ENCODE measurements at regions not wholly inside any gene's neighbourhood (a gene's known extent, or its start where the extent isn't known, plus 50 kb on each side); places are given as distances from the start of the nearest gene placed in this dataset.
A peak's percentile ranks its signal among the peaks of the same experiment; 100 is the strongest.

DNA sequence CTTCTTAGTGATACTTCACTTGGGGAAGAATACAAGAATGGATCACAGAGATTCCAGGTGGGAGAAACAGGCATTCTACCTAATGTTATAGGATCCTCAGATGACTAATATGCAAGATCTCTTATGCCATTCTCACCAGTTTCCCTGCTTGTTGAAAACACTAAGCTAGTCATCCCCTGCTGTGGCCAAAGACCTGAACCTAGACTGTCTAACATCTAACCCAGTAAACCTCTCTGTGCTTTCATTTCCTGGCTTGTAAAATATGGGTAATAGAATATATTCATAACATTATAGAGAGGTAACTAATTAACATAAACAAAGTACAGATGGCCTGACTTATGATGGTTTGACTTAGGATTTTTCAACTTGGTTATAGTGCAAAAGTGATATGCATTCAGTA, 776.3 kb downstream of the TUSC7 start:
- no peak overlapping the region for H4K8ac ChIP-seq (ENCODE audit: low read depth, low read length)
- no peak overlapping the region for H2AFZ ChIP-seq (ENCODE audit: low read length)
- no peak overlapping the region for H3K9ac ChIP-seq (ENCODE audit: low read depth, low read length, poor library complexity)
- no peak for DNase-seq (ENCODE audit: low spot score)
- no peak overlapping the region for H2BK5ac ChIP-seq (ENCODE audit: low read length)
- no peak overlapping the region for H3K27ac ChIP-seq (replicated peaks; ENCODE audit: low read length)
- H2BK15ac ChIP-seq (ENCODE audit: low read length), result no peak overlapping the region
- no peak overlapping the region for H3K23ac ChIP-seq (ENCODE audit: low read depth, low read length, poor library complexity)
- H2AK5ac ChIP-seq (ENCODE audit: low read depth, low read length), result no peak overlapping the region
- no peaks in the 10 kb centered on the region for H3K9me3 ChIP-seq (replicated peaks in 1 of 2; ENCODE audit: control insufficient read depth in 2 of 2, insufficient read depth in 1 of 2, low read depth in 1 of 2, low read length in 2 of 2)
- no peaks in the 10 kb centered on the region for H3K79me1 ChIP-seq (ENCODE audit: low read depth, low read length)
- no peak overlapping the region for H2BK120ac ChIP-seq (ENCODE audit: low read depth, low read length)
- H3K18ac ChIP-seq (ENCODE audit: low read length), result no peak overlapping the region
- no peak overlapping the region for H4K91ac ChIP-seq (ENCODE audit: low read depth, low read length, poor library complexity)
- no peaks in the 10 kb centered on the region for H3K36me3 ChIP-seq (replicated peaks in 1 of 2; ENCODE audit: control insufficient read depth in 2 of 2, insufficient read depth in 2 of 2, low read length in 2 of 2)
- H3K4me1 ChIP-seq (ENCODE audit: control insufficient read depth in 2 of 2, insufficient read depth in 1 of 2, low read depth in 1 of 2, low read length in 2 of 2), result peaks cover 5 to 9% of the 10 kb centered on the region in 2 donors
- H3K27me3 ChIP-seq (ENCODE audit: control insufficient read depth in 3 of 3, insufficient read depth in 3 of 3, low read depth in 1 of 3, low read length in 3 of 3), result no peaks in the 10 kb centered on the region
- H3K4me2 ChIP-seq (ENCODE audit: insufficient read depth, low read length, poor library complexity, severe bottlenecking), result no peak overlapping the region
- no peak overlapping the region for H3K4me3 ChIP-seq (ENCODE audit: low read length in 2 of 2)
- no peak overlapping the region for H3K4ac ChIP-seq (ENCODE audit: low read length)
- no peak overlapping the region for H3K14ac ChIP-seq (ENCODE audit: low read length)
- H2BK12ac ChIP-seq (ENCODE audit: low read length), result no peak overlapping the region

DNA sequence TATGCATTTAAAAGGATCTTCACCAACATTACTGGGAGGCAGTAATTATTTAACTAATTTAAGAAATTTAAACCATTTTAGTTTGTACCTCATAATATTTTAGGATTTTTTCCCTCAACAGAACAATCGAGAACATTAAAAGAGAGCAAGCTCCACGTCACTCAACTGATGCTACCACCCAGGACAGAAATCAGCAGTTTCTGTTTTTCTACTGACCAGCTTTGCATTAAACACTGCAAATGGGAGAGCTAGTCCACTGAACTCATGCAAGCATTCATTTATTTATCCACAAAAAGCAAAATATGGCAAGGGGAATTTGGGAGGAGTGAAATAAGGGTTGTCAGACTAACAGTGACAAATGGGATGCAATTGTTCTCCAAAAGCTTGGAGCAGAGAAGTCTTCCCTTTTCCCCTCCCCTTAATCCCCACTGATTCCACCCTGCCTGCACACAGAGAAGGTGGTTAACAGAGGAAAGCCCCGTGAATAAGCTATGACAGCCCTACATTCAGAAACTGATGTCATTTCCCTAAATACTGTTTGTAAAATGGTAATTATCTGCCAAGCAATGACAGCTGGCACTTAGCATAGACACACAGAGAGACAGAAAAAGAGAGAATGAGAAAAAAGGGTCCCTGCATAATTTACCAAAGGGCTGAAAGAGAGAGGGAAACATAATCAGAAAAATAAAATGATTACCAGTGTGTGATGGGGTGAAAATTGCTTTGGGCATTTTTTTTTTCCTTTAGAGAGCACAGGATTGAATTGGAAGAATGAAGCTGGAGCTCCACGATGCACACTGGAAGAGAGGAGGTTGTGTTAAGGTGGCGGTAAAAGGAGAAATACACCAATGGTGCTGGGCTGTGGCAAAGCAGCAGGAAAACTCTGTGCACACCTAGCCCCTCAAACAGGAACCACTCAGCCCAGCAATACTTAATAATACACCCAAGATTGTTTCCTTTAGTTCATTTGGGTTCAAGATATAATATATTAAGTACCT, 777.4 kb downstream of the TUSC7 start:
- H3K18ac ChIP-seq (ENCODE audit: low read length), result no peak overlapping the region
- no peak overlapping the region for H3K4ac ChIP-seq (ENCODE audit: low read length)
- H4K91ac ChIP-seq (ENCODE audit: low read depth, low read length, poor library complexity), result no peak overlapping the region
- no peak overlapping the region for H2BK120ac ChIP-seq (ENCODE audit: low read depth, low read length)
- no peak overlapping the region for H2BK5ac ChIP-seq (ENCODE audit: low read length)
- no peaks in the 10 kb centered on the region for H3K9me3 ChIP-seq (replicated peaks in 1 of 2; ENCODE audit: control insufficient read depth in 2 of 2, insufficient read depth in 1 of 2, low read depth in 1 of 2, low read length in 2 of 2)
- H3K4me1 ChIP-seq (ENCODE audit: control insufficient read depth in 2 of 2, insufficient read depth in 1 of 2, low read depth in 1 of 2, low read length in 2 of 2), result peaks cover 4 to 5% of the 10 kb centered on the region in 2 donors
- no CpG with 5 or more reads among the region's 5 CpGs for WGBS, 2 donors (ENCODE audit: extremely low coverage in 2 of 2, insufficient read length in 2 of 2, insufficient replicate concordance in 1 of 2)
- H3K14ac ChIP-seq (ENCODE audit: low read length), result no peak overlapping the region
- H2AK5ac ChIP-seq (ENCODE audit: low read depth, low read length), result no peak overlapping the region
- no peak overlapping the region for H3K27ac ChIP-seq (replicated peaks; ENCODE audit: low read length)
- no peak overlapping the region for H3K23ac ChIP-seq (ENCODE audit: low read depth, low read length, poor library complexity)
- H3K4me3 ChIP-seq (ENCODE audit: low read length in 2 of 2), result no peak overlapping the region
- no peaks in the 10 kb centered on the region for H3K36me3 ChIP-seq (replicated peaks in 1 of 2; ENCODE audit: control insufficient read depth in 2 of 2, insufficient read depth in 2 of 2, low read length in 2 of 2)
- H2BK12ac ChIP-seq (ENCODE audit: low read length), result no peak overlapping the region
- no peak overlapping the region for H2BK15ac ChIP-seq (ENCODE audit: low read length)
- H3K79me1 ChIP-seq (ENCODE audit: low read depth, low read length), result no peaks in the 10 kb centered on the region
- no peaks in the 10 kb centered on the region for H3K27me3 ChIP-seq (ENCODE audit: control insufficient read depth in 3 of 3, insufficient read depth in 3 of 3, low read depth in 1 of 3, low read length in 3 of 3)
- H3K4me2 ChIP-seq (ENCODE audit: insufficient read depth, low read length, poor library complexity, severe bottlenecking), result no peak overlapping the region
- peak overlapping the region; percentile 57 for H2AFZ ChIP-seq (ENCODE audit: low read length)
- no peak for DNase-seq (ENCODE audit: low spot score)
- H4K8ac ChIP-seq (ENCODE audit: low read depth, low read length), result no peak overlapping the region
- H3K9ac ChIP-seq (ENCODE audit: low read depth, low read length, poor library complexity), result no peak overlapping the region

DNA sequence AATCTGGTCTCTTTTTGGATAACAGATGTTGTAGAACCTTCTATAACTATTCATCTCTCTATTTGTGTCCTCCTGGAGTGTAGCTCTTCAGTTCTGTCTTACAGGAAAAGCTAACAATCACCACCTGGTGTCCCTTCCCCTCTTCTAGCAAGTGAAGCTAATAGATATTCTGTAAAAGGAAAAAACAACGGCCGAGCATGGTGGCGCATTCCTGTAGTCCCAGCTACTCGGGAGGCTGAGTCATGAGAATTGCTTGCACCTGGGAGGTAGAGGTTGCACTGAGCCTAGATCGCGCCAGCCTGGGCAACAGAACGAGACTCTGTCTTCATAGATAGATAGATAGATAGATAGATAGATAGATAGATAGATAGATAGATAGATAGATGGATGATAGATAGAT, 779.4 kb downstream of the TUSC7 start:
- no peak overlapping the region for H2BK15ac ChIP-seq (ENCODE audit: low read length)
- H2BK12ac ChIP-seq (ENCODE audit: low read length), result no peak overlapping the region
- no peak overlapping the region for H3K27ac ChIP-seq (replicated peaks; ENCODE audit: low read length)
- no peak overlapping the region for H3K4me2 ChIP-seq (ENCODE audit: insufficient read depth, low read length, poor library complexity, severe bottlenecking)
- no peaks in the 10 kb centered on the region for H3K36me3 ChIP-seq (replicated peaks in 1 of 2; ENCODE audit: control insufficient read depth in 2 of 2, insufficient read depth in 2 of 2, low read length in 2 of 2)
- H2AFZ ChIP-seq (ENCODE audit: low read length), result no peak overlapping the region
- H2AK5ac ChIP-seq (ENCODE audit: low read depth, low read length), result no peak overlapping the region
- H3K9ac ChIP-seq (ENCODE audit: low read depth, low read length, poor library complexity), result no peak overlapping the region
- peaks cover 4 to 5% of the 10 kb centered on the region in 2 donors for H3K4me1 ChIP-seq (ENCODE audit: control insufficient read depth in 2 of 2, insufficient read depth in 1 of 2, low read depth in 1 of 2, low read length in 2 of 2)
- no peak overlapping the region for H4K91ac ChIP-seq (ENCODE audit: low read depth, low read length, poor library complexity)
- H3K23ac ChIP-seq (ENCODE audit: low read depth, low read length, poor library complexity), result no peak overlapping the region
- H2BK5ac ChIP-seq (ENCODE audit: low read length), result no peak overlapping the region
- H3K4ac ChIP-seq (ENCODE audit: low read length), result no peak overlapping the region
- no peaks in the 10 kb centered on the region for H3K79me1 ChIP-seq (ENCODE audit: low read depth, low read length)
- H4K8ac ChIP-seq (ENCODE audit: low read depth, low read length), result no peak overlapping the region
- H2BK120ac ChIP-seq (ENCODE audit: low read depth, low read length), result no peak overlapping the region
- no peak overlapping the region for H3K18ac ChIP-seq (ENCODE audit: low read length)
- H3K9me3 ChIP-seq (replicated peaks in 1 of 2; ENCODE audit: control insufficient read depth in 2 of 2, insufficient read depth in 1 of 2, low read depth in 1 of 2, low read length in 2 of 2), result no peaks in the 10 kb centered on the region
- no CpG with 5 or more reads among the region's 7 CpGs for WGBS, 2 donors (ENCODE audit: extremely low coverage in 2 of 2, insufficient read length in 2 of 2, insufficient replicate concordance in 1 of 2)
- H3K27me3 ChIP-seq (ENCODE audit: control insufficient read depth in 3 of 3, insufficient read depth in 3 of 3, low read depth in 1 of 3, low read length in 3 of 3), result no peaks in the 10 kb centered on the region
- no peak overlapping the region for H3K4me3 ChIP-seq (ENCODE audit: low read length in 2 of 2)
- H3K14ac ChIP-seq (ENCODE audit: low read length), result no peak overlapping the region
- no peak for DNase-seq (ENCODE audit: low spot score)

DNA sequence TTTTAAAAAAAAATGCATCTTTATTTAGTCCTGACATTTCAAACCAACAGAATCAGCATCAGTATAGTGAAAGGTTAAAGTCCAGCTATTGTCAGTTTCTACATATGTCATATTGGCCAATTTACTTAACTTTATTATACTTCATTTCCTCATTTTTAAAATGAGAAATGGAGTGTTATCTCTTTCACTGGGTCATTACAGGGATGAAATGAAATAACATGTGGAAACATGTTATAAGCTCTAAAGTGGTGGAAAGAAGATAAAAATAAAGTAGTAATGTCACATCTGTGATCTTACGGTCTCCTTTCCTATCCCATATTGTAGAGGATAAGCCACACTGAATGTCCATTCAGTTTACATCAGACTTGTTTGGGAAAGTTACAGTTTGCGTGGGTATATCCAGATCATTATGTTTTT, 780.1 kb downstream of the TUSC7 start:
- no peak overlapping the region for H2BK12ac ChIP-seq (ENCODE audit: low read length)
- no peak overlapping the region for H3K14ac ChIP-seq (ENCODE audit: low read length)
- no peak overlapping the region for H2BK5ac ChIP-seq (ENCODE audit: low read length)
- no peak overlapping the region for H3K9ac ChIP-seq (ENCODE audit: low read depth, low read length, poor library complexity)
- H3K79me1 ChIP-seq (ENCODE audit: low read depth, low read length), result no peaks in the 10 kb centered on the region
- no peaks in the 10 kb centered on the region for H3K9me3 ChIP-seq (replicated peaks in 1 of 2; ENCODE audit: control insufficient read depth in 2 of 2, insufficient read depth in 1 of 2, low read depth in 1 of 2, low read length in 2 of 2)
- no peaks in the 10 kb centered on the region for H3K36me3 ChIP-seq (replicated peaks in 1 of 2; ENCODE audit: control insufficient read depth in 2 of 2, insufficient read depth in 2 of 2, low read length in 2 of 2)
- H2AK5ac ChIP-seq (ENCODE audit: low read depth, low read length), result no peak overlapping the region
- H3K4ac ChIP-seq (ENCODE audit: low read length), result no peak overlapping the region
- H2AFZ ChIP-seq (ENCODE audit: low read length), result no peak overlapping the region
- no peak overlapping the region for H3K23ac ChIP-seq (ENCODE audit: low read depth, low read length, poor library complexity)
- peaks cover 4 to 5% of the 10 kb centered on the region in 2 donors for H3K4me1 ChIP-seq (ENCODE audit: control insufficient read depth in 2 of 2, insufficient read depth in 1 of 2, low read depth in 1 of 2, low read length in 2 of 2)
- no peak overlapping the region for H3K18ac ChIP-seq (ENCODE audit: low read length)
- WGBS, 2 donors (ENCODE audit: extremely low coverage in 2 of 2, insufficient read length in 2 of 2, insufficient replicate concordance in 1 of 2), result no CpG with 5 or more reads among the region's 2 CpGs
- H2BK15ac ChIP-seq (ENCODE audit: low read length), result no peak overlapping the region
- no peak overlapping the region for H2BK120ac ChIP-seq (ENCODE audit: low read depth, low read length)
- no peak overlapping the region for H3K27ac ChIP-seq (replicated peaks; ENCODE audit: low read length)
- H3K4me3 ChIP-seq (ENCODE audit: low read length in 2 of 2), result no peak overlapping the region
- H4K8ac ChIP-seq (ENCODE audit: low read depth, low read length), result no peak overlapping the region
- H4K91ac ChIP-seq (ENCODE audit: low read depth, low read length, poor library complexity), result no peak overlapping the region
- no peak overlapping the region for H3K4me2 ChIP-seq (ENCODE audit: insufficient read depth, low read length, poor library complexity, severe bottlenecking)
- no peak for DNase-seq (ENCODE audit: low spot score)
- no peaks in the 10 kb centered on the region for H3K27me3 ChIP-seq (ENCODE audit: control insufficient read depth in 3 of 3, insufficient read depth in 3 of 3, low read depth in 1 of 3, low read length in 3 of 3)

Measured in neuronal stem cell (in vitro differentiated cells).